ENCODE measurements at regions not wholly inside any gene's neighbourhood (a gene's known extent, or its start where the extent isn't known, plus 50 kb on each side); places are given as distances from the start of the nearest gene placed in this dataset.
A peak's percentile ranks its signal among the peaks of the same experiment; 100 is the strongest.

GRCh38 chr1:234542211-234542850 lies 63.4 kb upstream of the TARBP1 start:
- BruUV-seq (replicated peaks), result no TSS peak
- intact Hi-C loops (cut with micrococcal nuclease), result loop anchor here (10.0 kb wide), 1 partner anchor 1358 kb away; no protein-coding TSS in a partner anchor
- peaks cover 36% of the 10 kb centered on the region for H3K4me1 Mint-ChIP-seq (ENCODE audit: insufficient read depth, unreplicated experiment)
- no peaks in the 10 kb centered on the region for H3K9me3 Mint-ChIP-seq (ENCODE audit: unreplicated experiment)
- ChIA-PET CTCF (interaction anchor here (0.5 to 4.8 kb wide), 4 partner anchors 42 to 617 kb away, joined by 3 to 26 read pairs (median 4); no protein-coding TSS in a partner anchor), POLR2A (interaction anchor here (2.4 to 19.7 kb wide), 7 partner anchors 9 to 70 kb away, joined by 18 to 467 read pairs (median 66); no protein-coding TSS in a partner anchor)
- no peak overlapping the region for H3K4me3 Mint-ChIP-seq (ENCODE audit: unreplicated experiment)
- H3K27ac Mint-ChIP-seq (ENCODE audit: low read depth, unreplicated experiment), result peak overlapping the region; percentile 5
- H3K36me3 Mint-ChIP-seq (ENCODE audit: insufficient read depth, unreplicated experiment), result no peaks in the 10 kb centered on the region
- DNase-seq (ENCODE audit: unreplicated experiment), result no peak
- TF ChIP-seq CTCF (IDR thresholded peaks at IDR 0.05; ENCODE audit: unreplicated experiment), result no peak
- no peaks in the 10 kb centered on the region for H3K27me3 Mint-ChIP-seq (ENCODE audit: insufficient read depth, unreplicated experiment)

GRCh38 chr1:234541286-234541975 lies 62.5 kb upstream of the TARBP1 start:
- peaks cover 36% of the 10 kb centered on the region for H3K4me1 Mint-ChIP-seq (ENCODE audit: insufficient read depth, unreplicated experiment)
- no peaks in the 10 kb centered on the region for H3K27me3 Mint-ChIP-seq (ENCODE audit: insufficient read depth, unreplicated experiment)
- no peaks in the 10 kb centered on the region for H3K9me3 Mint-ChIP-seq (ENCODE audit: unreplicated experiment)
- CTCF ChIA-PET, result interaction anchor here (0.8 to 4.8 kb wide), 3 partner anchors 21 to 41 kb away, joined by 3 to 26 read pairs (median 3); no protein-coding TSS in a partner anchor
- POLR2A ChIA-PET, result interaction anchor here (0.5 to 19.7 kb wide), 6 partner anchors 9 to 570 kb away, joined by 3 to 467 read pairs (median 96); no protein-coding TSS in a partner anchor
- peak overlapping the region; percentile 5 for H3K27ac Mint-ChIP-seq (ENCODE audit: low read depth, unreplicated experiment)
- TF ChIP-seq CTCF (IDR thresholded peaks at IDR 0.05; ENCODE audit: unreplicated experiment), result no peak
- no TSS peak for BruUV-seq (replicated peaks)
- intact Hi-C loops (cut with micrococcal nuclease), result loop anchor here (10.0 kb wide), 1 partner anchor 1357 kb away; no protein-coding TSS in a partner anchor
- H3K4me3 Mint-ChIP-seq (ENCODE audit: unreplicated experiment), result no peak overlapping the region
- no peaks in the 10 kb centered on the region for H3K36me3 Mint-ChIP-seq (ENCODE audit: insufficient read depth, unreplicated experiment)
- DNase-seq (ENCODE audit: unreplicated experiment), result peak; percentile 93

GRCh38 chr1:234540404-234540762 lies 61.4 kb upstream of the TARBP1 start:
- TF ChIP-seq CTCF (IDR thresholded peaks at IDR 0.05; ENCODE audit: unreplicated experiment), result no peak
- CTCF ChIA-PET, result interaction anchor here (1.0 to 1.6 kb wide), 4 partner anchors 19 to 41 kb away, joined by 3 to 5 read pairs (median 4); no protein-coding TSS in a partner anchor
- intact Hi-C loops (cut with micrococcal nuclease), result loop anchor here (10.0 kb wide), 1 partner anchor 1356 kb away; no protein-coding TSS in a partner anchor
- Mint-ChIP-seq H3K4me1 (ENCODE audit: insufficient read depth, unreplicated experiment) (peaks cover 34% of the 10 kb centered on the region), H3K27me3 (ENCODE audit: insufficient read depth, unreplicated experiment) (no peaks in the 10 kb centered on the region), H3K27ac (ENCODE audit: low read depth, unreplicated experiment) (no peak overlapping the region), H3K36me3 (ENCODE audit: insufficient read depth, unreplicated experiment) (no peaks in the 10 kb centered on the region), H3K4me3 (ENCODE audit: unreplicated experiment) (no peak overlapping the region), H3K9me3 (ENCODE audit: unreplicated experiment) (no peaks in the 10 kb centered on the region)
- no peak for DNase-seq (ENCODE audit: unreplicated experiment)
- no TSS peak for BruUV-seq (replicated peaks)
- POLR2A ChIA-PET, result interaction anchor here (1.5 to 19.7 kb wide), 6 partner anchors 25 to 62 kb away, joined by 4 to 467 read pairs (median 38); no protein-coding TSS in a partner anchor
